ENCODE measurements at regions not wholly inside any gene's neighbourhood (a gene's known extent, or its start where the extent isn't known, plus 50 kb on each side); places are given as distances from the start of the nearest gene placed in this dataset.
A peak's percentile ranks its signal among the peaks of the same experiment; 100 is the strongest.

DNA sequence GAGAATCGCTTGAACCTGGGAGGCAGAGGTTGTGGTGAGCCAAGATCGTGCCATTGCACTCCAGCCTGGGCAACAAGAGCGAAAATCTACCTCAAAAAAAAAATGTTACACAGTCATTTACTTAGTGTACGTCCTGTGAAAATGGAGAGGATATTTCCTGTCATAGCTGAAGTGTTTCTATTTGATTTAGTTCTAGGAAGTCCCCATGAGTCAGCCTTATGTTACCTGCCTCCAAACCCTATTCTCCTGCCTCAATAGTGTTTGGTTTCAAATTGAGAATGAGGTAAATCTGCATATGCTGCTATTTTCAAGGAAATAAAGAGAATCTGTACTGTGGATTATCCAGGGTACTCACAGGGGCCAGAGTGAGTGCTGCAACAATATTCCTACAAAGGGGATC is 1284.5 kb upstream of the AUTS2 start:
- H3K4me1 ChIP-seq (ENCODE audit: control insufficient read depth in 1 of 2, insufficient read depth in 2 of 2, low read length in 2 of 2), result no peaks in the 10 kb centered on the region
- no peaks in the 10 kb centered on the region for H3K9me3 ChIP-seq (ENCODE audit: control insufficient read depth in 1 of 2, low read length in 2 of 2)
- no peaks in the 10 kb centered on the region for H3K36me3 ChIP-seq (ENCODE audit: control insufficient read depth in 1 of 2, insufficient read depth in 2 of 2, low read length in 2 of 2)
- H3K27ac ChIP-seq (ENCODE audit: low read length), result no peak overlapping the region
- H3K27me3 ChIP-seq (ENCODE audit: low read depth, low read length), result no peaks in the 10 kb centered on the region
- H3K4me3 ChIP-seq (ENCODE audit: low read depth in 1 of 2, low read length in 2 of 2), result no peak overlapping the region

DNA sequence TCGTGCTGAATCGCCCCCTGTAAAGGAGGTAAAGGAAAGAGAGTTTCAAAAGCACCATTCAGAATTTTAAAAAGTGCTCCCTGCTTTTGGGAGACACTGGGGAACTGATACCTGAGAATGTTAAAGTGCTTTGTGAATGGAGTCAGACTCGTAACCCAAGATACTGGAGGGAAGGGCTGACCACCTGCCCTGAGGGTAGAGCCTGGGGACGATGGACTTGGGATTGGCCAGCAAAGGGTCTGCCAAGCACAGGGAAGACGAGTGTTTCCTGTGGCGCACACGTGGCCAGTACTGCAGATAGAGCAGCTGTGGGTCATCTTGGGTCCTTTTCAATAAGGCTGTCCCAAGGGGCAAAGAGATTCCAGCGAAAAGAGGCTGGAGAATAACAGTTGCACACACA is 1284.1 kb upstream of the AUTS2 start:
- no peak overlapping the region for H3K4me3 ChIP-seq (ENCODE audit: low read depth in 1 of 2, low read length in 2 of 2)
- no peaks in the 10 kb centered on the region for H3K9me3 ChIP-seq (ENCODE audit: control insufficient read depth in 1 of 2, low read length in 2 of 2)
- no peaks in the 10 kb centered on the region for H3K4me1 ChIP-seq (ENCODE audit: control insufficient read depth in 1 of 2, insufficient read depth in 2 of 2, low read length in 2 of 2)
- no peaks in the 10 kb centered on the region for H3K36me3 ChIP-seq (ENCODE audit: control insufficient read depth in 1 of 2, insufficient read depth in 2 of 2, low read length in 2 of 2)
- no peak overlapping the region for H3K27ac ChIP-seq (ENCODE audit: low read length)
- H3K27me3 ChIP-seq (ENCODE audit: low read depth, low read length), result no peaks in the 10 kb centered on the region

DNA sequence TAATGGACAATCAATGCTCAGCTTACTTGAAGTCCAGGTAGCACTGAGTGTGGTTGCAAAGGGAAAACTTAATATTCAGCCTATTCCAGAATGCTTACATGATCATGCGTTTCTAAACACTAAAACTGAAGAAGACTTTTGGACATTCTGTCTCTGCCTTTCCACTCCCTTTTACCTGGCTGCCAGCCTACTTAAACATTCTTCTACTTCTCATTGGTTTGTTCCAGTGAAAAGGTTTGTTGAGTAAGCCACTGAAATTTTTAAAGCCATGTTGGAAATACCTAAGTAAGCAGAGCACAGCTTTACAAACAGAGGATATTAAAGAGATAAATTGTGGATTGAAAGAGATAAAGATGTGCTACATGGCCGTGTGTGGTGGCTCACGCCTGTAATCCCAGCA is 1280.8 kb upstream of the AUTS2 start:
- no peak overlapping the region for H3K27ac ChIP-seq (ENCODE audit: low read length)
- H3K27me3 ChIP-seq (ENCODE audit: low read depth, low read length), result no peaks in the 10 kb centered on the region
- H3K9me3 ChIP-seq (ENCODE audit: control insufficient read depth in 1 of 2, low read length in 2 of 2), result no peaks in the 10 kb centered on the region
- H3K4me1 ChIP-seq (ENCODE audit: control insufficient read depth in 1 of 2, insufficient read depth in 2 of 2, low read length in 2 of 2), result peaks cover 0 to 18% of the 10 kb centered on the region in 2 donors
- no peak overlapping the region for H3K4me3 ChIP-seq (ENCODE audit: low read depth in 1 of 2, low read length in 2 of 2)
- H3K36me3 ChIP-seq (ENCODE audit: control insufficient read depth in 1 of 2, insufficient read depth in 2 of 2, low read length in 2 of 2), result no peaks in the 10 kb centered on the region

DNA sequence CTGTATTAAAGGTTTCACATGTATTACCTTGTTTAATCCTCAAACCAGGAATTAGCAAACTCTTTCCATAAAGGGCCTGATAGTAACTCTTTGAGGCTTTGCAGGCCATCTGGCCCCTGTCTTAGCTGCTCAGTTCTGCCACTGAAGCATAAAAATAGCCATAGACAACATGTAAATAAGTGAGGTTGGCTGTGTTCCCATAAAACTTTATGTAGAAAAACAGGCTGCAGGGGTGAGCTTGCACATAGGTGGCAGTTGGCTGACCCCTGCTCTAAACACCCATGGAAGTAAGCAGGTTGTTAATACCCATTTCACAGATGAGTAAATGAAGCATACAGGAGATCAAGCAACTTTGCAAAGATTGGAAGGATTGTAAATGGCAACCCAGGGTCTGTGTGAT is 1279.2 kb upstream of the AUTS2 start:
- Histone ChIP-seq H3K27ac (ENCODE audit: low read length) (no peak overlapping the region), H3K4me3 (ENCODE audit: low read depth in 1 of 2, low read length in 2 of 2) (no peak overlapping the region), H3K27me3 (ENCODE audit: low read depth, low read length) (no peaks in the 10 kb centered on the region), H3K36me3 (ENCODE audit: control insufficient read depth in 1 of 2, insufficient read depth in 2 of 2, low read length in 2 of 2) (no peaks in the 10 kb centered on the region), H3K4me1 (ENCODE audit: control insufficient read depth in 1 of 2, insufficient read depth in 2 of 2, low read length in 2 of 2) (peaks cover 0 to 25% of the 10 kb centered on the region in 2 donors), H3K9me3 (ENCODE audit: control insufficient read depth in 1 of 2, low read length in 2 of 2) (no peaks in the 10 kb centered on the region)

GRCh38 chr7:68321076-68321639 is 1277.1 kb upstream of the AUTS2 start:
- H3K27ac ChIP-seq (ENCODE audit: low read length), result no peak overlapping the region
- H3K36me3 ChIP-seq (ENCODE audit: control insufficient read depth in 1 of 2, insufficient read depth in 2 of 2, low read length in 2 of 2), result no peaks in the 10 kb centered on the region
- peak overlapping the region in 1 of 2 donors; percentile 6 for H3K4me3 ChIP-seq (ENCODE audit: low read depth in 1 of 2, low read length in 2 of 2)
- no peaks in the 10 kb centered on the region for H3K9me3 ChIP-seq (ENCODE audit: control insufficient read depth in 1 of 2, low read length in 2 of 2)
- no peaks in the 10 kb centered on the region for H3K27me3 ChIP-seq (ENCODE audit: low read depth, low read length)
- peaks cover 0 to 25% of the 10 kb centered on the region in 2 donors for H3K4me1 ChIP-seq (ENCODE audit: control insufficient read depth in 1 of 2, insufficient read depth in 2 of 2, low read length in 2 of 2)

DNA sequence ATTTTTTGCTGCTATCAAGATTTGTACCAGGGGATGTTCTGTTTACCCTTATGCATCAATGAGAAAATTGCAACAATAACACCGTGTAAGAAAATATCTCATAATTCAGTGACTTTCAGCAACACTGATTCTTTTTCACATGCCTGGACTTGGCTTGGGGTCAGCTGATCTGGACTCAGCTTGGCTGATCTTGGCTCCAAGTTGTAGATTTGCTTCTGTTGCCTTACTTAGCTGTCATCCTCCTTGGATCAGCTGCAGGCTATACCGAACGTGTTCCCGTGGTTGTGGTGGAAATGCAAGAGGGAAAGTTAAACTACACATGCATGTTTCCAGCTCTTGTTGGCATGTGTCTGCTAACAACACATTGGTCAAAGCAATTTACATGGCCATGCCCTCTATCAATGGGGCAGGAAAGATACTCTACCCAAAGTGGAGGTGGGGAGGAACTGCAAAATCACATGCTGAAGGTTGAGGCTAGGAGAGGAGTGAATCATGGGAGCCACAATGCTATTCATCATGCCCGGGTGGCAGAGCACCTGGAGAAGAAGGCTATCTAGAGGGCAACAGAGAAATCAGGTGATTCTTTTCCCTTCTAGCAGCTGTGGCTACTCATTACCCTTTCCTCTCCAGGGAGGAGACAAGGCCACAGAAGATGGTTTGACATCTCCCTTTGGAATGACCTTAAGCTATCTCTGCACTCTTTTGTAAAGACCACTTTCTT is 1276.3 kb upstream of the AUTS2 start:
- no peaks in the 10 kb centered on the region for H3K27me3 ChIP-seq (ENCODE audit: low read depth, low read length)
- H3K27ac ChIP-seq (ENCODE audit: low read length), result no peak overlapping the region
- no peaks in the 10 kb centered on the region for H3K9me3 ChIP-seq (ENCODE audit: control insufficient read depth in 1 of 2, low read length in 2 of 2)
- peak overlapping the region in 1 of 2 donors; percentile 6 for H3K4me3 ChIP-seq (ENCODE audit: low read depth in 1 of 2, low read length in 2 of 2)
- peaks cover 0 to 25% of the 10 kb centered on the region in 2 donors for H3K4me1 ChIP-seq (ENCODE audit: control insufficient read depth in 1 of 2, insufficient read depth in 2 of 2, low read length in 2 of 2)
- H3K36me3 ChIP-seq (ENCODE audit: control insufficient read depth in 1 of 2, insufficient read depth in 2 of 2, low read length in 2 of 2), result no peaks in the 10 kb centered on the region

DNA sequence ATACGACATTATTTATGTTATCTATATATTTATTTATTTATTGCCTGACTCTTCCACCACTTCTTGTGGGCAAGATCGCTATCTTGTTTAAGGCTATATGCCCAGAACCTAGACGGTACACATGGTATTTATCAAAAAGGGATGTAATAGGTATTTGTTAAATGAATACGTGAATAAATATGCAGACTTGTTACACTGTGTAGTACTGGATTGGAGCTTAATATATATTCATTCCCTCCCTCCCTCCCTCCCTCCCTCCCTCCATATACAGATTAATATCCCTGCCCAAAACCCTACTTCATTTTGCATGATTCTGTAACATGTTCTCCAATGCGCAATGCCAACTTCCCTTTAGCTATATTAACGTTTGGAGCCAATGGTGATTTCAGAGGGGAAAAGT is 1273.7 kb upstream of the AUTS2 start:
- Histone ChIP-seq H3K27ac (ENCODE audit: low read length) (no peak overlapping the region), H3K9me3 (ENCODE audit: control insufficient read depth in 1 of 2, low read length in 2 of 2) (peaks cover 0 to under 1% of the 10 kb centered on the region in 2 donors), H3K4me3 (ENCODE audit: low read depth in 1 of 2, low read length in 2 of 2) (no peak overlapping the region), H3K4me1 (ENCODE audit: control insufficient read depth in 1 of 2, insufficient read depth in 2 of 2, low read length in 2 of 2) (peaks cover 0 to 25% of the 10 kb centered on the region in 2 donors), H3K27me3 (ENCODE audit: low read depth, low read length) (no peaks in the 10 kb centered on the region), H3K36me3 (ENCODE audit: control insufficient read depth in 1 of 2, insufficient read depth in 2 of 2, low read length in 2 of 2) (no peaks in the 10 kb centered on the region)

GRCh38 chr7:68334216-68334615 is 1264.1 kb upstream of the AUTS2 start:
- Histone ChIP-seq H3K9me3 (ENCODE audit: control insufficient read depth in 1 of 2, low read length in 2 of 2) (peaks cover 11 to 13% of the 10 kb centered on the region in 2 donors), H3K36me3 (ENCODE audit: control insufficient read depth in 1 of 2, insufficient read depth in 2 of 2, low read length in 2 of 2) (no peaks in the 10 kb centered on the region), H3K27ac (ENCODE audit: low read length) (no peak overlapping the region), H3K4me1 (ENCODE audit: control insufficient read depth in 1 of 2, insufficient read depth in 2 of 2, low read length in 2 of 2) (no peaks in the 10 kb centered on the region), H3K27me3 (ENCODE audit: low read depth, low read length) (no peaks in the 10 kb centered on the region), H3K4me3 (ENCODE audit: low read depth in 1 of 2, low read length in 2 of 2) (no peak overlapping the region)

DNA sequence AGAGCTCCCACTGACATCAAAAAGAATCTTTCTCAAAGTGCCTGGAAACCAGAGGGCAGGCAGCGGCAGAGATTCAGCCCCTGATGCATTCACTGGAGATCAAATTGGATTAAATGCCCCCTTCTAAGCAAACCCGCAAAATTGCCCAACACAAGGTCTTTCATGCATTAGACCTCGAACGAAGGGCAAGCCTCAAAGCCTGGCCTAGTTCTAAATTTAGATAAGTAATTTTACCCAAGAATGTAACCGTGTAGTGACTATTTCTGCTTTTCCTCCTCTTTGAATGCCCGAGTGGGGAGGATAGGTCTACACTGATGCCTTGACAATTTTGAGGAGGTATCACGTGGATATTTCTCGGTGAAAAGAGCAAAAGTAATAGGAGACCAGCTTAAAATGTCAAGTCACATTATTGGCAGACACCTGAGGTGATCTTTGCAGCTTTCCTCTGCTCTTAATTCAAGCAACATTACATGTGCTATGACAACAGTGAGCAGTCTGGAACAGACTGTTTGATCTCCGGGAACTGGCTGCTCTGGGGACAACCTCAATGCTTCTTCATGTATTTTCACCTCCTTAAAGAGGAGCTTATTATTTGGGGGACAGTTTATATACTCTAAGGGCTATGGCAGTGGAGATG is 1263.5 kb upstream of the AUTS2 start:
- H3K36me3 ChIP-seq (ENCODE audit: control insufficient read depth in 1 of 2, insufficient read depth in 2 of 2, low read length in 2 of 2), result no peaks in the 10 kb centered on the region
- no peak overlapping the region for H3K27ac ChIP-seq (ENCODE audit: low read length)
- H3K4me3 ChIP-seq (ENCODE audit: low read depth in 1 of 2, low read length in 2 of 2), result no peak overlapping the region
- peaks cover 11 to 12% of the 10 kb centered on the region in 2 donors for H3K9me3 ChIP-seq (ENCODE audit: control insufficient read depth in 1 of 2, low read length in 2 of 2)
- no peaks in the 10 kb centered on the region for H3K27me3 ChIP-seq (ENCODE audit: low read depth, low read length)
- H3K4me1 ChIP-seq (ENCODE audit: control insufficient read depth in 1 of 2, insufficient read depth in 2 of 2, low read length in 2 of 2), result no peaks in the 10 kb centered on the region

- no peaks in the 10 kb centered on the region for H3K36me3 ChIP-seq (ENCODE audit: control insufficient read depth in 1 of 2, insufficient read depth in 2 of 2, low read length in 2 of 2)
- no peaks in the 10 kb centered on the region for H3K27me3 ChIP-seq (ENCODE audit: low read depth, low read length)
- H3K27ac ChIP-seq (ENCODE audit: low read length), result no peak overlapping the region
- H3K4me1 ChIP-seq (ENCODE audit: control insufficient read depth in 1 of 2, insufficient read depth in 2 of 2, low read length in 2 of 2), result no peaks in the 10 kb centered on the region
- no peak overlapping the region for H3K4me3 ChIP-seq (ENCODE audit: low read depth in 1 of 2, low read length in 2 of 2)
- H3K9me3 ChIP-seq (ENCODE audit: control insufficient read depth in 1 of 2, low read length in 2 of 2), result peaks cover 0 to 14% of the 10 kb centered on the region in 2 donors
Observed at GRCh38 chr7:68336594-68336993, 1261.7 kb upstream of the AUTS2 start.

GRCh38 chr7:68348401-68348800 is 1249.9 kb upstream of the AUTS2 start:
- Histone ChIP-seq H3K27ac (ENCODE audit: low read length) (no peak overlapping the region), H3K27me3 (ENCODE audit: low read depth, low read length) (no peaks in the 10 kb centered on the region), H3K36me3 (ENCODE audit: control insufficient read depth in 1 of 2, insufficient read depth in 2 of 2, low read length in 2 of 2) (no peaks in the 10 kb centered on the region), H3K9me3 (ENCODE audit: control insufficient read depth in 1 of 2, low read length in 2 of 2) (no peaks in the 10 kb centered on the region), H3K4me1 (ENCODE audit: control insufficient read depth in 1 of 2, insufficient read depth in 2 of 2, low read length in 2 of 2) (no peaks in the 10 kb centered on the region), H3K4me3 (ENCODE audit: low read depth in 1 of 2, low read length in 2 of 2) (no peak overlapping the region)

Data from muscle layer of duodenum (tissue), 2 donors.